ENCODE measurements at regions not wholly inside any gene's neighbourhood (a gene's known extent, or its start where the extent isn't known, plus 50 kb on each side); places are given as distances from the start of the nearest gene placed in this dataset.

DNA sequence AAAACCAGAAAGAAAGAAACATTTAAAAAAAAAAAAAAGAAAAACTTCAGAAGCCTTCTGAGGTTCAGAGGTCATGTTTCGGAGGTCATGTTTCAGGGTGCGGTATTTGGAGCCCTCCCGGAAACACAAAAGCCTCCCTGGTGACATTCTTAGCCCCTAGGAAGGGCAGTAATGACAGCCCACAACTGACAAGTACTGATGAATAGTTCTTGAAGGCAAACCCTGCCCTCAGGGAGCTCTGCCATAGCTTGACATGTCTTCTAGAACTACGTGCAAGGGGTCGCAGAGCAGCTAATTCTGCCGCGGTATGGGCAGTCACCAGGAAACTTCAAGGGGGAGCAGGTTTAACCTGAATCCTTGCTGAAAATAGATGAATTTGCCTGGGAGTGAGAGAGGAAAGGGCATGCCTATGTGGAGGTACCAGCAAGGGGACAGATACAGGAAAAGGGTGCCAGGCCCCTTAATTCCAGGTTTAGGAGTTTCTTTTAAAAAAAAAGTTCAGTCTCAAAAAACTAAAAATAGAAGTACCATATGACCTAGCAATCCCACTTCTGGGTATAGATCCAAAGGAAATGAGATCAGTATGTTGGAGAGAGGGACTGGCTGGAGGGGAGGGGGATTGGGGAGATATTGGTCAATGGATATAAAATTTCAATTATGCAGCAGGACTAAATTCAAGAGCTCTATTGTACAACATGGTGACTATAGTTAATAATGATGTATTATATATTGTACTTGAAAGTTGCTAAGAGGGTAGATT lies 98.4 kb downstream of the C9orf152 start:
- no peak overlapping the region for H3K27ac Mint-ChIP-seq
- H3K9me3 Mint-ChIP-seq: no peaks in the 10 kb centered on the region
- H3K4me3 Mint-ChIP-seq: no peak overlapping the region
- no peaks in the 10 kb centered on the region for H3K36me3 Mint-ChIP-seq
- no peak for DNase-seq (ENCODE audit: low spot score)
- no peaks in the 10 kb centered on the region for H3K27me3 Mint-ChIP-seq (ENCODE audit: low read depth)
- ATAC-seq: peak; percentile 43
- peaks cover 75% of the 10 kb centered on the region for H3K4me1 Mint-ChIP-seq
- ChIA-PET CTCF (interaction anchor here (0.6 to 2.1 kb wide), 2 partner anchors 21 to 33 kb away, joined by 3 to 7 read pairs; no protein-coding TSS in a partner anchor), POLR2A (interaction anchor here (0.7 kb wide), 1 partner anchor 375 kb away, joined by 6 read pairs; no protein-coding TSS in a partner anchor)
- TF ChIP-seq HMGA2 (CRISPR knock-in tag; IDR thresholded peaks at IDR 0.05) (no peak), MXD4 (CRISPR knock-in tag; IDR thresholded peaks at IDR 0.05; ENCODE audit: borderline replicate concordance) (no peak), FOXJ3 (CRISPR knock-in tag; IDR thresholded peaks at IDR 0.05; ENCODE audit: borderline replicate concordance) (no peak), IRF2 (CRISPR knock-in tag; IDR thresholded peaks at IDR 0.05; ENCODE audit: borderline replicate concordance, low read depth) (no peak), NFATC4 (CRISPR knock-in tag; IDR thresholded peaks at IDR 0.05) (no peak), ETV6 (CRISPR knock-in tag; IDR thresholded peaks at IDR 0.05) (no peak), ZNF121 (CRISPR knock-in tag; IDR thresholded peaks at IDR 0.05) (no peak), ZBTB21 (CRISPR knock-in tag; IDR thresholded peaks at IDR 0.05; ENCODE audit: borderline replicate concordance) (no peak), ZNF396 (CRISPR knock-in tag; IDR thresholded peaks at IDR 0.05; ENCODE audit: borderline replicate concordance) (no peak), NR3C1 (CRISPR knock-in tag; conservative IDR thresholded peaks at IDR 0.05; ENCODE audit: low read depth) (no peak), ZNF416 (CRISPR knock-in tag; IDR thresholded peaks at IDR 0.05) (no peak), NFE2L1 (CRISPR knock-in tag; IDR thresholded peaks at IDR 0.05) (no peak)
- TF ChIP-seq, protein P1, sequence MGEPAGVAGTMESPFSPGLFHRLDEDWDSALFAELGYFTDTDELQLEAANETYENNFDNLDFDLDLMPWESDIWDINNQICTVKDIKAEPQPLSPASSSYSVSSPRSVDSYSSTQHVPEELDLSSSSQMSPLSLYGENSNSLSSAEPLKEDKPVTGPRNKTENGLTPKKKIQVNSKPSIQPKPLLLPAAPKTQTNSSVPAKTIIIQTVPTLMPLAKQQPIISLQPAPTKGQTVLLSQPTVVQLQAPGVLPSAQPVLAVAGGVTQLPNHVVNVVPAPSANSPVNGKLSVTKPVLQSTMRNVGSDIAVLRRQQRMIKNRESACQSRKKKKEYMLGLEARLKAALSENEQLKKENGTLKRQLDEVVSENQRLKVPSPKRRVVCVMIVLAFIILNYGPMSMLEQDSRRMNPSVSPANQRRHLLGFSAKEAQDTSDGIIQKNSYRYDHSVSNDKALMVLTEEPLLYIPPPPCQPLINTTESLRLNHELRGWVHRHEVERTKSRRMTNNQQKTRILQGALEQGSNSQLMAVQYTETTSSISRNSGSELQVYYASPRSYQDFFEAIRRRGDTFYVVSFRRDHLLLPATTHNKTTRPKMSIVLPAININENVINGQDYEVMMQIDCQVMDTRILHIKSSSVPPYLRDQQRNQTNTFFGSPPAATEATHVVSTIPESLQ (CRISPR knock-in tag; IDR thresholded peaks at IDR 0.05): no peak
- TF ChIP-seq, protein P2, sequence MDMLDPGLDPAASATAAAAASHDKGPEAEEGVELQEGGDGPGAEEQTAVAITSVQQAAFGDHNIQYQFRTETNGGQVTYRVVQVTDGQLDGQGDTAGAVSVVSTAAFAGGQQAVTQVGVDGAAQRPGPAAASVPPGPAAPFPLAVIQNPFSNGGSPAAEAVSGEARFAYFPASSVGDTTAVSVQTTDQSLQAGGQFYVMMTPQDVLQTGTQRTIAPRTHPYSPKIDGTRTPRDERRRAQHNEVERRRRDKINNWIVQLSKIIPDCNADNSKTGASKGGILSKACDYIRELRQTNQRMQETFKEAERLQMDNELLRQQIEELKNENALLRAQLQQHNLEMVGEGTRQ (CRISPR knock-in tag; IDR thresholded peaks at IDR 0.05): no peak
- TF ChIP-seq, protein P3, sequence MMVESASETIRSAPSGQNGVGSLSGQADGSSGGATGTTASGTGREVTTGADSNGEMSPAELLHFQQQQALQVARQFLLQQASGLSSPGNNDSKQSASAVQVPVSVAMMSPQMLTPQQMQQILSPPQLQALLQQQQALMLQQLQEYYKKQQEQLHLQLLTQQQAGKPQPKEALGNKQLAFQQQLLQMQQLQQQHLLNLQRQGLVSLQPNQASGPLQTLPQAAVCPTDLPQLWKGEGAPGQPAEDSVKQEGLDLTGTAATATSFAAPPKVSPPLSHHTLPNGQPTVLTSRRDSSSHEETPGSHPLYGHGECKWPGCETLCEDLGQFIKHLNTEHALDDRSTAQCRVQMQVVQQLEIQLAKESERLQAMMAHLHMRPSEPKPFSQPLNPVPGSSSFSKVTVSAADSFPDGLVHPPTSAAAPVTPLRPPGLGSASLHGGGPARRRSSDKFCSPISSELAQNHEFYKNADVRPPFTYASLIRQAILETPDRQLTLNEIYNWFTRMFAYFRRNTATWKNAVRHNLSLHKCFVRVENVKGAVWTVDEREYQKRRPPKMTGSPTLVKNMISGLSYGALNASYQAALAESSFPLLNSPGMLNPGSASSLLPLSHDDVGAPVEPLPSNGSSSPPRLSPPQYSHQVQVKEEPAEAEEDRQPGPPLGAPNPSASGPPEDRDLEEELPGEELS (CRISPR knock-in tag; IDR thresholded peaks at IDR 0.05): no peak
- TF ChIP-seq, protein P4, sequence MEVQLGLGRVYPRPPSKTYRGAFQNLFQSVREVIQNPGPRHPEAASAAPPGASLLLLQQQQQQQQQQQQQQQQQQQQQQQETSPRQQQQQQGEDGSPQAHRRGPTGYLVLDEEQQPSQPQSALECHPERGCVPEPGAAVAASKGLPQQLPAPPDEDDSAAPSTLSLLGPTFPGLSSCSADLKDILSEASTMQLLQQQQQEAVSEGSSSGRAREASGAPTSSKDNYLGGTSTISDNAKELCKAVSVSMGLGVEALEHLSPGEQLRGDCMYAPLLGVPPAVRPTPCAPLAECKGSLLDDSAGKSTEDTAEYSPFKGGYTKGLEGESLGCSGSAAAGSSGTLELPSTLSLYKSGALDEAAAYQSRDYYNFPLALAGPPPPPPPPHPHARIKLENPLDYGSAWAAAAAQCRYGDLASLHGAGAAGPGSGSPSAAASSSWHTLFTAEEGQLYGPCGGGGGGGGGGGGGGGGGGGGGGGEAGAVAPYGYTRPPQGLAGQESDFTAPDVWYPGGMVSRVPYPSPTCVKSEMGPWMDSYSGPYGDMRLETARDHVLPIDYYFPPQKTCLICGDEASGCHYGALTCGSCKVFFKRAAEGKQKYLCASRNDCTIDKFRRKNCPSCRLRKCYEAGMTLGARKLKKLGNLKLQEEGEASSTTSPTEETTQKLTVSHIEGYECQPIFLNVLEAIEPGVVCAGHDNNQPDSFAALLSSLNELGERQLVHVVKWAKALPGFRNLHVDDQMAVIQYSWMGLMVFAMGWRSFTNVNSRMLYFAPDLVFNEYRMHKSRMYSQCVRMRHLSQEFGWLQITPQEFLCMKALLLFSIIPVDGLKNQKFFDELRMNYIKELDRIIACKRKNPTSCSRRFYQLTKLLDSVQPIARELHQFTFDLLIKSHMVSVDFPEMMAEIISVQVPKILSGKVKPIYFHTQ (CRISPR knock-in tag; IDR thresholded peaks at IDR 0.05): no peak

DNA sequence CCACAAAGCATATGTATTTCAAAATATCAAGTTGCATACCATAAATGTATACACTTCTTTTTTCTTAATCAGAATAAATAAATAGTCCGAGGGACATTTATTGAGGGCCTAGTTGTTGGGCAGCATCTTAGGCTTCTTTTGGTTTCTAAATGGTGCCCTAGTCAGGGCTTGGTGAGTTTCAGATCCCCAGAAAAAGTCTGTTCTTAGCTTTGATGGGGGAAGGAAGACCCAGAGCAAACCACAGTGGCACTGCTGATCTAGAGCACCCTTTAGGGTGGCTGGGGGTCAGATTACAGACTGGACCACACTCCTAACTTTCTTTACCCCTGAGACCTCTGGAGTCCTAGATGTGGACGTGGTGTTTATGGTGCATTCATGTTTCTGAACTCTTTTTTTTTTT lies 97.8 kb downstream of the C9orf152 start:
- H3K4me3 Mint-ChIP-seq: no peak overlapping the region
- DNase-seq (ENCODE audit: low spot score) (no peak), ATAC-seq (no peak)
- CTCF ChIA-PET: interaction anchor here (0.7 kb wide), 1 partner anchor 15 kb away, joined by 5 read pairs; no protein-coding TSS in a partner anchor
- no peaks in the 10 kb centered on the region for H3K27me3 Mint-ChIP-seq (ENCODE audit: low read depth)
- POLR2A ChIA-PET: no interaction called here
- H3K27ac Mint-ChIP-seq: no peak overlapping the region
- H3K36me3 Mint-ChIP-seq: no peaks in the 10 kb centered on the region
- H3K9me3 Mint-ChIP-seq: no peaks in the 10 kb centered on the region
- peaks cover 76% of the 10 kb centered on the region for H3K4me1 Mint-ChIP-seq
- TF ChIP-seq ZBTB21 (CRISPR knock-in tag; IDR thresholded peaks at IDR 0.05; ENCODE audit: borderline replicate concordance): no peak
- TF ChIP-seq, protein P5, sequence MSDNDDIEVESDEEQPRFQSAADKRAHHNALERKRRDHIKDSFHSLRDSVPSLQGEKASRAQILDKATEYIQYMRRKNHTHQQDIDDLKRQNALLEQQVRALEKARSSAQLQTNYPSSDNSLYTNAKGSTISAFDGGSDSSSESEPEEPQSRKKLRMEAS (CRISPR knock-in tag; IDR thresholded peaks at IDR 0.05): no peak
- TF ChIP-seq FOXJ3 (CRISPR knock-in tag; IDR thresholded peaks at IDR 0.05; ENCODE audit: borderline replicate concordance): no peak
- TF ChIP-seq GRHL2 (CRISPR knock-in tag; IDR thresholded peaks at IDR 0.05; ENCODE audit: insufficient replicate concordance, severe bottlenecking): no peak
- TF ChIP-seq, protein P6, sequence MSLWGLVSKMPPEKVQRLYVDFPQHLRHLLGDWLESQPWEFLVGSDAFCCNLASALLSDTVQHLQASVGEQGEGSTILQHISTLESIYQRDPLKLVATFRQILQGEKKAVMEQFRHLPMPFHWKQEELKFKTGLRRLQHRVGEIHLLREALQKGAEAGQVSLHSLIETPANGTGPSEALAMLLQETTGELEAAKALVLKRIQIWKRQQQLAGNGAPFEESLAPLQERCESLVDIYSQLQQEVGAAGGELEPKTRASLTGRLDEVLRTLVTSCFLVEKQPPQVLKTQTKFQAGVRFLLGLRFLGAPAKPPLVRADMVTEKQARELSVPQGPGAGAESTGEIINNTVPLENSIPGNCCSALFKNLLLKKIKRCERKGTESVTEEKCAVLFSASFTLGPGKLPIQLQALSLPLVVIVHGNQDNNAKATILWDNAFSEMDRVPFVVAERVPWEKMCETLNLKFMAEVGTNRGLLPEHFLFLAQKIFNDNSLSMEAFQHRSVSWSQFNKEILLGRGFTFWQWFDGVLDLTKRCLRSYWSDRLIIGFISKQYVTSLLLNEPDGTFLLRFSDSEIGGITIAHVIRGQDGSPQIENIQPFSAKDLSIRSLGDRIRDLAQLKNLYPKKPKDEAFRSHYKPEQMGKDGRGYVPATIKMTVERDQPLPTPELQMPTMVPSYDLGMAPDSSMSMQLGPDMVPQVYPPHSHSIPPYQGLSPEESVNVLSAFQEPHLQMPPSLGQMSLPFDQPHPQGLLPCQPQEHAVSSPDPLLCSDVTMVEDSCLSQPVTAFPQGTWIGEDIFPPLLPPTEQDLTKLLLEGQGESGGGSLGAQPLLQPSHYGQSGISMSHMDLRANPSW (CRISPR knock-in tag; conservative IDR thresholded peaks at IDR 0.05; ENCODE audit: low read depth): no peak
- TF ChIP-seq SP1 (CRISPR knock-in tag; conservative IDR thresholded peaks at IDR 0.05): no peak
- TF ChIP-seq, protein P7, sequence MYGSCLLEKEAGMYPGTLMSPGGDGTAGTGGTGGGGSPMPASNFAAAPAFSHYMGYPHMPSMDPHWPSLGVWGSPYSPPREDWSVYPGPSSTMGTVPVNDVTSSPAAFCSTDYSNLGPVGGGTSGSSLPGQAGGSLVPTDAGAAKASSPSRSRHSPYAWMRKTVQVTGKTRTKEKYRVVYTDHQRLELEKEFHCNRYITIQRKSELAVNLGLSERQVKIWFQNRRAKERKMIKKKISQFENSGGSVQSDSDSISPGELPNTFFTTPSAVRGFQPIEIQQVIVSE (CRISPR knock-in tag; IDR thresholded peaks at IDR 0.05; ENCODE audit: borderline replicate concordance): no peak
- TF ChIP-seq TEAD1 (CRISPR knock-in tag; IDR thresholded peaks at IDR 0.05): no peak
- no peak for TF ChIP-seq SOX15 (CRISPR knock-in tag; IDR thresholded peaks at IDR 0.05)
- TF ChIP-seq NFATC4 (CRISPR knock-in tag; IDR thresholded peaks at IDR 0.05): no peak
- no peak for TF ChIP-seq ZNF416 (CRISPR knock-in tag; IDR thresholded peaks at IDR 0.05)

Measured in WTC11 (cell line).